Lower lobe of right lung (tissue), 2 donors: ENCODE measurements at regions not wholly inside any gene's neighbourhood (a gene's known extent, or its start where the extent isn't known, plus 50 kb on each side); places are given as distances from the start of the nearest gene placed in this dataset.
A peak's percentile ranks its signal among the peaks of the same experiment; 100 is the strongest.

Experiments
- ATAC-seq, 2 donors: fragments of 200-7000 bp; cut with Tn5 transposase; one replicate each; pipeline ENCODE4 v1.9.1; 2020 to 2022; ENCODE audit warnings: mild to moderate bottlenecking in 2 of 2, moderate library complexity in 2 of 2
- DNase-seq: peaks from one replicate; pipeline ENCODE4 v3.0.0-alpha.2; 2020
- H3K27ac ChIP-seq: fragments of 200-600 bp; one replicate; pipeline ENCODE4 v1.8.0; 2022
- H3K27me3 ChIP-seq: fragments of 200-600 bp; one replicate; pipeline ENCODE4 v1.8.0; 2022; ENCODE audit warnings: low read depth
- H3K36me3 ChIP-seq: fragments of 200-600 bp; one replicate; pipeline ENCODE4 v1.8.0; 2022; ENCODE audit warnings: mild to moderate bottlenecking
- H3K4me1 ChIP-seq: fragments of 200-600 bp; one replicate; pipeline ENCODE4 v1.8.0; 2022
- H3K4me3 ChIP-seq: fragments of 200-600 bp; one replicate; pipeline ENCODE4 v1.8.0; 2022; ENCODE audit warnings: mild to moderate bottlenecking
- H3K9me3 ChIP-seq: fragments of 200-600 bp; one replicate; pipeline ENCODE4 v1.8.0; 2022
- intact Hi-C: fragments of 100-400 bp; cut with DNase I; formaldehyde crosslinking; loops from one replicate; pipeline ENCODE4 v1.11.0; 2022
- TF ChIP-seq, protein P1 (sequence below): fragments of 200-600 bp; IDR thresholded peaks from one replicate; pipeline ENCODE4 v1.8.0; 2022; ENCODE audit warnings: antibody characterized with exemption, mild to moderate bottlenecking
- donor health status: DM: no; HTN: yes; CAD: no; lungs with severe emphysema.

DNA sequence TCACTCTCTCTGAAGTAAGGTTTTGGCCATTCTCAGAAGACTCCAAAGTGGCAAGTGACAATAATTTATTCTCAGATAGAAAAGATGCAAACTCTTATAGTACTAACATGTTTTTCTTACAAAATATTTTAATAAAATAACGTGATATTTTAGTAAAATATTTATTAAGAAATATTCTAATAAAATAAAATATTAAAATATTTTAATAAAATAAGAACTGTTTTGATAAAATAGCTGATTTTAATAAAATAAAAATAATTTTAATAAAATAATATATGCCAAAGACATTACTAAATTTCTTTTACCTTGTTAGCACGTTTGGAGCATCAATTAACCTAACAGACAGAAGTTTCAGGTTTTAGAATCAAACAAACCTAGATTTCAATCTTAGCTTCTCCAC, 424.0 kb upstream of the NECTIN3 start:
- no peak overlapping the region for H3K4me3 ChIP-seq

DNA sequence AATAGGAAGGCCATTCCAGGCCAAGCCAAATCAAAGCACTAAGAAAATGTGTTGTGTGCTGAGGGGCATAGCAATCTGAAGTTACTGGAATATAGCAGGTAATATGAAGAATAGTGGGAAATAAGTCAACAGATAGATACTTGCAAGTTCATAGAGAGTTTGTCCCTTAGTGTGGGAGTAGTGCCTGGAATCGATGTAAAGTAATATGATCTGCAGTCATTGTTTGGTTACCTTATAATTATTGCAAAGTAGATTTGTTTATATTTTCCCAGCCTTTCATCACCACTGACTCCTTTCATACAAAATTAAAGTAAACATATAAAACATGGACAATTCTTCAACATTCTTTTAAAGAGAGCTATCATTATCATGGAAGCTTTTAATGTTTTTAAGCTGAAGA, 420.9 kb upstream of the NECTIN3 start:
- ATAC-seq (no peak), DNase-seq (no peak)
- Histone ChIP-seq H3K27ac (no peak overlapping the region), H3K4me1 (no peaks in the 10 kb centered on the region), H3K9me3 (no peaks in the 10 kb centered on the region), H3K27me3 (no peaks in the 10 kb centered on the region), H3K4me3 (no peak overlapping the region), H3K36me3 (no peaks in the 10 kb centered on the region)
- intact Hi-C loops = no loop called here
- TF ChIP-seq, protein P1, sequence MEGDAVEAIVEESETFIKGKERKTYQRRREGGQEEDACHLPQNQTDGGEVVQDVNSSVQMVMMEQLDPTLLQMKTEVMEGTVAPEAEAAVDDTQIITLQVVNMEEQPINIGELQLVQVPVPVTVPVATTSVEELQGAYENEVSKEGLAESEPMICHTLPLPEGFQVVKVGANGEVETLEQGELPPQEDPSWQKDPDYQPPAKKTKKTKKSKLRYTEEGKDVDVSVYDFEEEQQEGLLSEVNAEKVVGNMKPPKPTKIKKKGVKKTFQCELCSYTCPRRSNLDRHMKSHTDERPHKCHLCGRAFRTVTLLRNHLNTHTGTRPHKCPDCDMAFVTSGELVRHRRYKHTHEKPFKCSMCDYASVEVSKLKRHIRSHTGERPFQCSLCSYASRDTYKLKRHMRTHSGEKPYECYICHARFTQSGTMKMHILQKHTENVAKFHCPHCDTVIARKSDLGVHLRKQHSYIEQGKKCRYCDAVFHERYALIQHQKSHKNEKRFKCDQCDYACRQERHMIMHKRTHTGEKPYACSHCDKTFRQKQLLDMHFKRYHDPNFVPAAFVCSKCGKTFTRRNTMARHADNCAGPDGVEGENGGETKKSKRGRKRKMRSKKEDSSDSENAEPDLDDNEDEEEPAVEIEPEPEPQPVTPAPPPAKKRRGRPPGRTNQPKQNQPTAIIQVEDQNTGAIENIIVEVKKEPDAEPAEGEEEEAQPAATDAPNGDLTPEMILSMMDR = no peak

More for the DNA sequence above, 424.0 kb upstream of the NECTIN3 start:
- Histone ChIP-seq H3K36me3 (no peaks in the 10 kb centered on the region), H3K9me3 (no peaks in the 10 kb centered on the region), H3K4me1 (no peaks in the 10 kb centered on the region), H3K27ac (no peak overlapping the region), H3K27me3 (no peaks in the 10 kb centered on the region)
- no peak for ATAC-seq
- intact Hi-C loops = no loop called here
- no peak for DNase-seq
- TF ChIP-seq, protein P1 = no peak

DNA sequence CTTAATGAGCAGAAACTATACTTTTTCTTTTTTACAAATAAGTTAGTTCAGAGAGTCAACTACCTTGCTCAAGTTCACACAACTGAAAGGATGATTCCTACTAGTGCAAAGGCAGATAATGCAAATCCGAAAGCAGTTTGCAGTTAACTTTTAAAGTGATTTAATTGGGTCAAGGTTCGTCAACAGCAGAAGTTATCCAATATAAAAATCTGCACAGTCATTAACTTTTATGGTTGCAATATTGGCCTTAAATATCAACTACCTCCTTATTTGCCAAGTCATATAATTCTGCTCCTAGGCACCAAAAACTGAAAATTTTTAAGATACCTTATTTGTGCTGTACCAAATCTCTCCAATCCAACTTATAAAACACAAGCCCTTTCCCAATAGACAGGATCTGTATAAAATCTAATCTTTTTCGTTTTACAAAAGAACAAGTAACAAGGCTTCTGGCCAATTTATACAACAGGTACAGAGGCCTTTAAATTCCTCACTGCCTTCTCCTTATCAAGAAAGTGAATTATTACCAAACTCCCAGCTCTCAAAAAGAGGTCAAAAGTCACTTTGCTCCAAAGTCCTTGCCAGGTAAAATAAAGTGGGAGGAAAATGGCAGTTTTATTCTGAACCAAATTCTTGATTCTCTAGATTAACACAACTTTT, 416.6 kb upstream of the NECTIN3 start:
- intact Hi-C loops = no loop called here
- ATAC-seq (peak in 1 of 2 donors; percentile 61), DNase-seq (no peak)
- TF ChIP-seq, protein P1 = no peak
- Histone ChIP-seq H3K9me3 (no peaks in the 10 kb centered on the region), H3K27me3 (no peaks in the 10 kb centered on the region), H3K27ac (no peak overlapping the region), H3K4me1 (no peaks in the 10 kb centered on the region), H3K4me3 (no peak overlapping the region), H3K36me3 (no peaks in the 10 kb centered on the region)

DNA sequence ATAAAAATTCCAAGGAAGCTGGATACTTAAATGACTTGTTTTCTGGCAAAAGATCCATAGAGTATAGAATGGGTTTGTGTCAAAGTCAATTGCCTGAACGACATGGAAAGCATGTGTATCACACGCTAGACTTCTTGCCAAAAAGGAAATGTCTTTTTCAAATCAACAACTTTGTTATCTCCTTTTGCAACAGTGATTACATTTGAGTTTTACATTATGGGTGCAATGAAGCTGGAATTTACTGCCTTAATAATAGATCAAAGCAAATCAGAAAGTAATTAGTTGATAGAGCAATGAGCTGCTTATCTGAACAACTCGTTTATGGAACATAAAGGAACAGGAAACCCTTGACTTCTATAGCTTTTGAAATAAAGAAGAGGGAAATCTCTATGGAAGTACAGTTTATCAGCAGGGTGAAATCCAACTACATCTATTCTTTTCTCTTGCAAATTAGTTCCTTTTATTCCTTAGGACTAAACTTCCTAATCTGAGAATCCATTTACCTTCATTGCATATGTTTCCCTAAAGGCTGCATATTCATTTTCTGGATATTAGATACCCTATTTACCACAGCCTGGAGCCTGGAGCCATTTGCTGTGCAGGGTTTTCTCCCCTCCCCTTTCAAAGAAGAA, 415.1 kb upstream of the NECTIN3 start:
- no peak for DNase-seq
- Histone ChIP-seq H3K4me3 (no peak overlapping the region), H3K4me1 (no peaks in the 10 kb centered on the region), H3K9me3 (no peaks in the 10 kb centered on the region), H3K27ac (no peak overlapping the region), H3K36me3 (no peaks in the 10 kb centered on the region), H3K27me3 (no peaks in the 10 kb centered on the region)
- no peak for ATAC-seq
- TF ChIP-seq, protein P1 = no peak
- intact Hi-C loops = no loop called here

DNA sequence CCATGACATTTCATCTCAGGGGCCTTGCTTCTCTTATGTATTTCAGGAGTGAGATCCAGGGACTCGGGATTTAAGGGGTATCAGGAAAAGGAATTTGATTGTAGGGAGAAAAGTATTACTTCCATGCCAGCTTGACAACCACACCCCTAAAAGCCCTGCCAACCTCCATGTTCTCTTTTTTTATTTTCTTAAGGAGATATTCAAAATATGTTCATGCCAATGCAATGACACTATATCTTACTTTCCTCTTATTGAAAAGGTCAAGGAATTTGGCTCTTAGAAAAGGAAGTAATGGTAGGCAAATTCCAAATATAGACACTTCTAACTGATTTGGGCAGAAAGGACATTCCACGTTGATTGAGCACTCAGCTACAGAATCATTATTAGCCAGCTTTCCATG, 407.5 kb upstream of the NECTIN3 start:
- TF ChIP-seq, protein P1 = no peak
- no peak overlapping the region for H3K4me3 ChIP-seq
- H3K27me3 ChIP-seq = no peaks in the 10 kb centered on the region
- DNase-seq (no peak), ATAC-seq (peak in 1 of 2 donors; percentile 45)
- intact Hi-C loops = no loop called here
- peaks cover 2% of the 10 kb centered on the region for H3K9me3 ChIP-seq
- no peaks in the 10 kb centered on the region for H3K36me3 ChIP-seq
- H3K27ac ChIP-seq = no peak overlapping the region
- H3K4me1 ChIP-seq = no peaks in the 10 kb centered on the region
